T-cell (primary cell): ENCODE measurements at regions not wholly inside any gene's neighbourhood (a gene's known extent, or its start where the extent isn't known, plus 50 kb on each side); places are given as distances from the start of the nearest gene placed in this dataset.

Experiments
- ATAC-seq, 4 experiments: fragments of 200-7000 bp in 3 of 4; fragments of 150-1000 bp in 1 of 4; cut with Tn5 transposase; replicated peaks in 1 of 4; 1 replicate in 3 of 4; 2 replicates in 1 of 4; pipeline ENCODE4 v1.10.0; 2021; ENCODE audit warnings: moderate library complexity in 3 of 4, mild to moderate bottlenecking in 2 of 4, moderate number of reproducible peaks in 1 of 4
- CTCF ChIA-PET, 2 donors: fragments of 300-600 bp; sonication (Branson Sonifier 250); formaldehyde crosslinking; loops; one replicate each; lab custom pipeline; 2022; ENCODE audit warnings: antibody characterized with exemption in 2 of 2; lab: Charles Lee
- POLR2A ChIA-PET, 2 donors: fragments of 300-600 bp; sonication (Branson Sonifier 250); formaldehyde crosslinking; loops; one replicate each; lab custom pipeline; 2022; ENCODE audit warnings: antibody characterized with exemption in 2 of 2; lab: Charles Lee
- DNase-seq, 35 experiments: peaks; one replicate each; pipeline versions ENCODE4 v3.0.0 to v3.0.0-alpha.2; 2013 to 2023
- H3K27ac ChIP-seq: one replicate; pipeline ENCODE4 v1.5.1; 2013; ENCODE audit warnings: low read length
- H3K27me3 ChIP-seq, 2 experiments: replicated peaks in 1 of 2; 1 replicate in 1 of 2; 2 replicates in 1 of 2; pipeline versions ENCODE4 v1.6.1 to v1.7.0; 2013; ENCODE audit warnings: low read length in 1 of 2, mixed read lengths in 1 of 2; ENCODE audit not compliant: control insufficient read depth in 2 of 2, insufficient read depth in 2 of 2; ENCODE audit errors: extremely low read depth in 1 of 2
- H3K36me3 ChIP-seq, 2 donors: 1 replicate in 1 of 2; 2 replicates in 1 of 2; pipeline versions ENCODE4 v1.6.1 to v1.7.0; 2013; ENCODE audit warnings: low read length in 1 of 2; ENCODE audit not compliant: control insufficient read depth in 2 of 2, insufficient read depth in 1 of 2; ENCODE audit errors: extremely low read depth in 1 of 2
- H3K4me1 ChIP-seq, 2 experiments: 1 replicate in 1 of 2; 2 replicates in 1 of 2; pipeline versions ENCODE4 v1.6.1 to v1.7.0; 2013; ENCODE audit warnings: low read length in 2 of 2, mixed read lengths in 1 of 2; ENCODE audit not compliant: insufficient read depth in 2 of 2, control insufficient read depth in 1 of 2; ENCODE audit errors: extremely low read depth in 1 of 2
- H3K4me3 ChIP-seq, 2 donors: 1 replicate in 1 of 2; 2 replicates in 1 of 2; pipeline versions ENCODE4 v1.5.1 to v1.7.0; 2013; ENCODE audit warnings: mild to moderate bottlenecking in 2 of 2, low read length in 1 of 2, moderate library complexity in 1 of 2; ENCODE audit not compliant: control insufficient read depth in 1 of 2; ENCODE audit errors: extremely low read depth in 1 of 2
- H3K9me3 ChIP-seq: 2 replicates; pipeline ENCODE4 v1.7.0; 2013
- H3K27ac Mint-ChIP-seq, 2 donors: one replicate each; pipeline ENCODE4 v1.8.0; 2020 to 2021; ENCODE audit warnings: mild to moderate bottlenecking in 2 of 2, mixed read lengths in 2 of 2
- H3K27me3 Mint-ChIP-seq, 2 donors: one replicate each; pipeline ENCODE4 v1.8.0; 2021 to 2022; ENCODE audit warnings: mixed read lengths in 2 of 2
- H3K36me3 Mint-ChIP-seq: one replicate; pipeline ENCODE4 v1.8.0; 2021; ENCODE audit warnings: mixed read lengths
- H3K4me1 Mint-ChIP-seq, 3 donors: one replicate each; pipeline ENCODE4 v1.8.0; 2020 to 2022; ENCODE audit warnings: mixed read lengths in 3 of 3, mild to moderate bottlenecking in 1 of 3
- H3K4me3 Mint-ChIP-seq, 3 donors: one replicate each; pipeline ENCODE4 v1.8.0; 2020 to 2022; ENCODE audit warnings: mild to moderate bottlenecking in 3 of 3, mixed read lengths in 3 of 3, moderate library complexity in 3 of 3
- H3K9me3 Mint-ChIP-seq, 3 donors: one replicate each; pipeline ENCODE4 v1.8.0; 2020 to 2022; ENCODE audit warnings: mixed read lengths in 3 of 3
- WGBS: methylation state at CpG from one replicate; pipeline ENCODE4 v1.1.5; 2013; ENCODE audit warnings: missing lambda C conversion rate; ENCODE audit not compliant: insufficient coverage; 5-methylcytosine and 5-hydroxymethylcytosine counted together

DNA sequence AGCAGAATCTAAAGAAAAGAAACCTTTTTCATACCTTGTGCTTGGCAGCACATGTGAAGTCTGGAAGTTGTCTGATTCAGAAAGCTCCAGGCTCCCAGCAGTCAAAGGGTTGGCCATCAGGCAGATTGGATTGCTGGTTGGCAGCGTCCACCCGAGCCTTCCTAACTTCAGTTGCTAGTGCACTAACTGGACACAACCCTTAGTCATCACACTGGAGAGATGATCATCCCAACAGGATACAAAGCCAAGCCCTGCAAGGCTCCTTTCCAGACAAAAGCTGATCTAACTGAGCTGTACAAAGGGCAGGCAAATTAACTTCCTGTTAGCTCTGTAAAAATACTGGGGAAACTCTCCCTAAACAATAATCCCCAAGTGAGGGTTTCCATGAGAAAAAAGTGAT lies 185.6 kb downstream of the SNX18 start:
- no peak overlapping the region for H3K27ac ChIP-seq
- Mint-ChIP-seq H3K27ac (no peak overlapping the region), H3K4me3 (no peak overlapping the region)

DNA sequence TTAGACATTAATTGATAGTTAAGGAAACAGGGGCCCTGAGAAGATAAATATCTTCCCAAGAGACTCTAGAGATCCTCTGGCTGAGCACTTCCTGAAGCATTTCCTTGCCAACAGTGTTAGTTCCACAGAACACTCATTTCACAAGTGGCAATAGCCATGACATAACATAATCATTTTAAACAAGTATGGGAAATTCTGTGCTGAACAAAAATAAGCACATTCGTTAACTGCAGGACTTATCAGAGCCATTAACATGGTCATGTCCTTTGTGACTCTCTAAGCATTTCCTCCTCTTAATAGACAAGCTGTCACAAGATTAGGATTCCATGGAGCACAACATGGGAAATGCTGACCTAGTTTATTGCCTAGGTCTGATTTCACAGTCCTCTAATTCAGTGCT lies 184.9 kb downstream of the SNX18 start:
- Mint-ChIP-seq H3K4me3 (no peak overlapping the region), H3K27me3 (no peaks in the 10 kb centered on the region), H3K36me3 (no peaks in the 10 kb centered on the region), H3K27ac (no peak overlapping the region), H3K4me1 (peaks cover 0 to 3% (median 0%) of the 10 kb centered on the region in 3 donors), H3K9me3 (no peaks in the 10 kb centered on the region)
- ATAC-seq (no peak), DNase-seq (no peak)
- Histone ChIP-seq H3K27me3 (no peaks in the 10 kb centered on the region), H3K36me3 (no peaks in the 10 kb centered on the region), H3K4me1 (no peaks in the 10 kb centered on the region), H3K9me3 (no peaks in the 10 kb centered on the region), H3K27ac (no peak overlapping the region), H3K4me3 (no peak overlapping the region)
- CTCF ChIA-PET, result interaction anchor here in 1 of 2 donors (1.2 kb wide), 1 partner anchor 142 kb away, joined by 3 read pairs; no protein-coding TSS in a partner anchor
- WGBS, result 89% methylated on average over 1 of the region's 1 CpG
- POLR2A ChIA-PET, result interaction anchor here in 1 of 2 donors (0.6 kb wide), 1 partner anchor 251 kb away, joined by 3 read pairs; no protein-coding TSS in a partner anchor

More for the DNA sequence above, 185.6 kb downstream of the SNX18 start:
- Histone ChIP-seq H3K27me3 (no peaks in the 10 kb centered on the region), H3K4me1 (no peaks in the 10 kb centered on the region), H3K36me3 (no peaks in the 10 kb centered on the region), H3K9me3 (no peaks in the 10 kb centered on the region), H3K4me3 (no peak overlapping the region)
- WGBS, result 100% methylated on average over 2 of the region's 2 CpGs
- POLR2A ChIA-PET, result no interaction called here
- H3K27me3 Mint-ChIP-seq, result no peaks in the 10 kb centered on the region
- no peak for ATAC-seq
- no peak for DNase-seq
- peaks cover 0 to 3% (median 0%) of the 10 kb centered on the region in 3 donors for H3K4me1 Mint-ChIP-seq
- CTCF ChIA-PET, result interaction anchor here in 1 of 2 donors (0.5 to 1.2 kb wide), 2 partner anchors 14 to 142 kb away, joined by 3 read pairs; no protein-coding TSS in a partner anchor
- H3K9me3 Mint-ChIP-seq, result no peaks in the 10 kb centered on the region
- H3K36me3 Mint-ChIP-seq, result no peaks in the 10 kb centered on the region

DNA sequence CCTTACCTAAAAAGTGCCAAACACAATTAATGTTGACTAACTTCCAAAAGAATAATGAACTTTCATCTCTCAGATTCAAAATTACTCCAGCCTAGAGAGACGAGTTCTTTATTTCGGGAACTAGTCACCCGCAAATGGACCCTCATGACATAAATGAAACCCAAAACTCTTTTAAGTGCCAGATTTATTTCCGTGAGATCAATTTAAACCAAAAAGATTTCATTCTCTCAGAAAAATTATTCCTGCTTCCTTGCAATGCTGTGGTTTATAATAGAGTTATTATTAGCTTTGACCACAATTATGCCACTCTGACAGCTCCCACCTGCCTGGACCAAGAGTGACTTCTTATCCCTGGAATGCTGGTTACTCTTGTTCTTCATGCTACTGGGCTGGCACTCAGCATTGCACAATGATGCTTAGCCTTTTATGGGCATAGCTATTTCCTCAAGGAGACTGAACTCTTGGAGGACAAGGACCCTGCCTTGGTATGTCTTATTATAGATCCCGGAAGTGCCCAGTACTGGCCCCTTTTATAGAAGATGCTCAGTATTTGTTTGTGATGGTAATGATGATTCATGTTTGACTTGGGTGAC lies 183.5 kb downstream of the SNX18 start:
- ChIA-PET POLR2A (interaction anchor here in 1 of 2 donors (0.6 kb wide), 1 partner anchor 763 kb away, joined by 6 read pairs; no protein-coding TSS in a partner anchor), CTCF (no interaction called here)
- no peaks in the 10 kb centered on the region for H3K36me3 ChIP-seq
- no peaks in the 10 kb centered on the region for H3K36me3 Mint-ChIP-seq
- H3K4me1 ChIP-seq, result no peaks in the 10 kb centered on the region
- no peaks in the 10 kb centered on the region for H3K27me3 Mint-ChIP-seq
- ATAC-seq (no peak), DNase-seq (no peak)
- no peaks in the 10 kb centered on the region for H3K9me3 ChIP-seq
- no peak overlapping the region for H3K4me3 Mint-ChIP-seq
- no peak overlapping the region for H3K27ac Mint-ChIP-seq
- H3K27me3 ChIP-seq, result no peaks in the 10 kb centered on the region
- H3K27ac ChIP-seq, result no peak overlapping the region
- H3K4me1 Mint-ChIP-seq, result no peaks in the 10 kb centered on the region
- 90% methylated on average over 2 of the region's 5 CpGs for WGBS
- no peaks in the 10 kb centered on the region for H3K9me3 Mint-ChIP-seq
- H3K4me3 ChIP-seq, result no peak overlapping the region

DNA sequence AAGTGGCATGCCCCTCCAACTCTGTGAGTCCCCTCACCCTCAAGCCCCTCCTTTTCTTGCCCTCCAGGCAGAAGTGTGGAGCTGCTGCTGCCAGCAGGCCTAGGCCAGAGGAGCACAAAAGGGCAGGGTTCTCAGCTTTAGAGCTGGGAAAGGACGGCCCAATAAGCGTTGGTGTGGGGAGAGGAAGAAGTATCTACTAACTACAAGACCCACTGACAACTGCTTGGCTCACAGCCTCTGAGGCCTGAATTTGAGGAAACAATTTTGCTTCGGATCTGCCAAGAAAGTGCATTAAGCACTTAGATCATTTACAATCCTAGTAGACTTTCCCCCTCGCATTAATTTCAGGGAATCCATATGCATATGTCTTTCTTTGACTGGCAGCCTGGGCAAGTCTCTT lies 179.4 kb downstream of the SNX18 start:
- Mint-ChIP-seq H3K9me3 (no peaks in the 10 kb centered on the region), H3K27ac (no peak overlapping the region)
- CTCF ChIA-PET, result interaction anchor here in 1 of 2 donors (0.7 kb wide), 1 partner anchor 170 kb away, joined by 3 read pairs; no protein-coding TSS in a partner anchor

GRCh38 chr5:54696346-54696745 lies 178.8 kb downstream of the SNX18 start:
- Histone ChIP-seq H3K27ac (no peak overlapping the region), H3K27me3 (no peaks in the 10 kb centered on the region), H3K4me1 (no peaks in the 10 kb centered on the region), H3K4me3 (no peak overlapping the region), H3K9me3 (no peaks in the 10 kb centered on the region), H3K36me3 (peaks cover 0 to 3% of the 10 kb centered on the region in 2 donors)
- H3K36me3 Mint-ChIP-seq, result no peaks in the 10 kb centered on the region
- POLR2A ChIA-PET, result no interaction called here
- H3K27ac Mint-ChIP-seq, result no peak overlapping the region
- DNase-seq, result no peak
- H3K27me3 Mint-ChIP-seq, result no peaks in the 10 kb centered on the region
- no peak overlapping the region for H3K4me3 Mint-ChIP-seq
- CTCF ChIA-PET, result interaction anchor here in 1 of 2 donors (0.7 kb wide), 1 partner anchor 171 kb away, joined by 3 read pairs; no protein-coding TSS in a partner anchor
- ATAC-seq, result no peak
- no peaks in the 10 kb centered on the region for H3K9me3 Mint-ChIP-seq
- peaks cover 0 to 3% (median 2%) of the 10 kb centered on the region in 3 donors for H3K4me1 Mint-ChIP-seq
- 100% methylated on average over 1 of the region's 3 CpGs for WGBS

More for the DNA sequence above, 179.4 kb downstream of the SNX18 start:
- Mint-ChIP-seq H3K36me3 (no peaks in the 10 kb centered on the region), H3K4me1 (no peaks in the 10 kb centered on the region), H3K4me3 (no peak overlapping the region), H3K27me3 (no peaks in the 10 kb centered on the region)
- Histone ChIP-seq H3K9me3 (no peaks in the 10 kb centered on the region), H3K4me1 (no peaks in the 10 kb centered on the region), H3K4me3 (no peak overlapping the region), H3K27me3 (no peaks in the 10 kb centered on the region), H3K36me3 (peaks cover 0 to 3% of the 10 kb centered on the region in 2 donors), H3K27ac (no peak overlapping the region)
- 93% methylated on average over 2 of the region's 4 CpGs for WGBS
- DNase-seq (no peak), ATAC-seq (no peak)
- POLR2A ChIA-PET, result no interaction called here

DNA sequence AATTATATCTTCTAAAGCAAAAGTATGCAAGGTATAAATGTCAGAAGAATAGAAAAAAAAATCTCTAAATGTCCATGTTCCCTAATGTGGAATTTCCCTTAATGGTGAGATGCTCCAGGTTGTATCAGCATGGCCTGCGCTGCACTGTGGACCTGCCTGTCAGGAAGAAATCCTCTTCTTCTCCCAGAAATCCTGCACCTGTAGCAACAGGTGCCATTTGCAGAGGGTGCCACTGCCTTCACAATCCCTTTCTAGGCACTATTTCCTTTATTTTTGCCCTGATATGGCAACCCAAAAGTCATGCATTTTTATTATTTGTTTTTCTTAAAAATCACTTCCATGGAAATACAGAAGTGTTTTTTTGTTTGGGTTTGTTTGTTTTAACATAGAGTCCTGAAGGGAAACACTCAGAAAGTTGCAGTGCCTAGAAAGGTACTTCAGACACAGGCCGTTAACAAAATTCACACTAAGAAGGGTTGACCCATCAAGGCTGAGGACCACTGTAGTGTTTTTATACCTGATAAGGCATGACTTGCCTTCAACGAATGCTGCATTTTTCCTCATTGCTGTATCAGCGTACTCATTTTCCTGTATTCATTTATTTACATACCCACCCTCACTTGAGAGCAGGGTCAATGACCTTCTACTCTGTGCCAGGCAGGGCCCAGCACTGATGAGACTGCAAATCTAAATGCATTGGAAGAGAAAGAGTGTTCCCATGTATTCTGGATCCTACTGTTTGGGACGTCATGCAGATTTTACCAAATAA lies 177.8 kb downstream of the SNX18 start:
- H3K27ac Mint-ChIP-seq, result no peak overlapping the region
- no peaks in the 10 kb centered on the region for H3K27me3 ChIP-seq
- DNase-seq (no peak), ATAC-seq (no peak)
- no peaks in the 10 kb centered on the region for H3K9me3 ChIP-seq
- H3K4me3 Mint-ChIP-seq, result no peak overlapping the region
- H3K4me1 ChIP-seq, result no peaks in the 10 kb centered on the region
- H3K36me3 ChIP-seq, result peaks cover 0 to 3% of the 10 kb centered on the region in 2 donors
- ChIA-PET CTCF (no interaction called here), POLR2A (no interaction called here)
- H3K27me3 Mint-ChIP-seq, result no peaks in the 10 kb centered on the region
- H3K9me3 Mint-ChIP-seq, result no peaks in the 10 kb centered on the region
- H3K36me3 Mint-ChIP-seq, result no peaks in the 10 kb centered on the region
- H3K4me3 ChIP-seq, result no peak overlapping the region
- H3K27ac ChIP-seq, result no peak overlapping the region
- peaks cover 0 to 8% (median 6%) of the 10 kb centered on the region in 3 donors for H3K4me1 Mint-ChIP-seq
- 73% methylated on average over 3 of the region's 5 CpGs for WGBS
